GM19463 (cell line): ENCODE measurements at regions not wholly inside any gene's neighbourhood (a gene's known extent, or its start where the extent isn't known, plus 50 kb on each side); places are given as distances from the start of the nearest gene placed in this dataset.
"Not testable (repeated sequence)": the region's sequence is repeated elsewhere in the genome, so short reads cannot be mapped to it uniquely, and the experiment has no call there.

Experiments used
- ATAC-seq: cut with Tn5 transposase; IDR thresholded peaks from one replicate; pipeline ENCODE4 v1.9.1; 2021; ENCODE audit warnings: mild to moderate bottlenecking, moderate library complexity; ENCODE audit not compliant: unreplicated experiment

GRCh38 chr2:8119782-8120505 lies 561.9 kb upstream of the ID2 start:
- ATAC-seq = no peak

- no peak for ATAC-seq
Measured at GRCh38 chr2:8120506-8120860, 561.4 kb upstream of the ID2 start.

- ATAC-seq = no peak
Measured at GRCh38 chr2:8121022-8121825, 560.6 kb upstream of the ID2 start.

- ATAC-seq = no peak
Measured at GRCh38 chr2:8121826-8122513, 559.9 kb upstream of the ID2 start.

- ATAC-seq = no peak
Measured at GRCh38 chr2:8122520-8122919, 559.3 kb upstream of the ID2 start.

GRCh38 chr2:8123464-8123863 lies 558.4 kb upstream of the ID2 start:
- ATAC-seq = no peak

GRCh38 chr2:8125741-8126711 lies 555.8 kb upstream of the ID2 start:
- ATAC-seq = no peak

GRCh38 chr2:8126783-8127182 lies 555.1 kb upstream of the ID2 start:
- no peak for ATAC-seq

GRCh38 chr2:8131423-8131822 lies 550.4 kb upstream of the ID2 start:
- ATAC-seq = not testable (repeated sequence)

GRCh38 chr2:8132351-8132831 lies 549.5 kb upstream of the ID2 start:
- no peak for ATAC-seq

GRCh38 chr2:8132879-8133278 lies 549.0 kb upstream of the ID2 start:
- ATAC-seq = no peak

- no peak for ATAC-seq
Measured at GRCh38 chr2:8133363-8133762, 548.5 kb upstream of the ID2 start.

- ATAC-seq = no peak
Measured at GRCh38 chr2:8133913-8134472, 547.9 kb upstream of the ID2 start.

GRCh38 chr2:8134473-8134932 lies 547.4 kb upstream of the ID2 start:
- ATAC-seq = no peak

- ATAC-seq = no peak
Measured at GRCh38 chr2:8134985-8135682, 546.7 kb upstream of the ID2 start.

GRCh38 chr2:8137801-8138200 lies 544.1 kb upstream of the ID2 start:
- ATAC-seq = no peak

- no peak for ATAC-seq
Measured at GRCh38 chr2:8138525-8138922, 543.3 kb upstream of the ID2 start.

GRCh38 chr2:8138923-8139667 lies 542.8 kb upstream of the ID2 start:
- ATAC-seq = no peak

- ATAC-seq = no peak
Measured at GRCh38 chr2:8139668-8140200, 542.1 kb upstream of the ID2 start.
